NOMO-1 (cell line): ENCODE measurements at regions not wholly inside any gene's neighbourhood (a gene's known extent, or its start where the extent isn't known, plus 50 kb on each side); places are given as distances from the start of the nearest gene placed in this dataset.
A peak's percentile ranks its signal among the peaks of the same experiment; 100 is the strongest.
"Not testable (repeated sequence)": the region's sequence is repeated elsewhere in the genome, so short reads cannot be mapped to it uniquely, and the experiment has no call there.

Experiments
- DNase-seq, 2 experiments: peaks; one replicate each; lab custom pipeline; 2025; ENCODE audit not compliant: unreplicated experiment in 2 of 2; lab: John Stamatoyannopoulos, UW

- not testable (repeated sequence) for DNase-seq
Observed at GRCh38 chr1:224029286-224030025, 84.5 kb upstream of the FBXO28 start.

GRCh38 chr1:224028802-224029201 lies 85.1 kb upstream of the FBXO28 start:
- not testable (repeated sequence) for DNase-seq

GRCh38 chr1:224023122-224023521 lies 90.8 kb upstream of the FBXO28 start:
- not testable (repeated sequence) for DNase-seq

- DNase-seq: not testable (repeated sequence)
Observed at GRCh38 chr1:224022249-224022970, 91.5 kb upstream of the FBXO28 start.

- not testable (repeated sequence) for DNase-seq
Observed at GRCh38 chr1:224019866-224020265, 94.0 kb upstream of the FBXO28 start.

- DNase-seq: not testable (repeated sequence)
Observed at GRCh38 chr1:224015782-224016181, 98.1 kb upstream of the FBXO28 start.

GRCh38 chr1:224014330-224014649 lies 99.6 kb upstream of the FBXO28 start:
- no peak for DNase-seq

GRCh38 chr1:224013626-224014329 lies 100.1 kb upstream of the FBXO28 start:
- DNase-seq: not testable (repeated sequence)

GRCh38 chr1:224012807-224013434 lies 101.0 kb upstream of the FBXO28 start:
- DNase-seq: not testable (repeated sequence)

- DNase-seq: not testable (repeated sequence)
Observed at GRCh38 chr1:224012162-224012561, 101.7 kb upstream of the FBXO28 start.

- DNase-seq: not testable (repeated sequence)
Observed at GRCh38 chr1:224011751-224012150, 102.2 kb upstream of the FBXO28 start.

- not testable (repeated sequence) for DNase-seq
Observed at GRCh38 chr1:224011153-224011552, 102.8 kb upstream of the FBXO28 start.

- DNase-seq: not testable (repeated sequence)
Observed at GRCh38 chr1:224005973-224006372, 107.9 kb upstream of the FBXO28 start.

GRCh38 chr1:224004552-224005315 lies 109.2 kb upstream of the FBXO28 start:
- peak in 1 of 2 experiments; percentile 47 for DNase-seq

GRCh38 chr1:224003896-224004295 lies 110.0 kb upstream of the FBXO28 start:
- DNase-seq: not testable (repeated sequence)

GRCh38 chr1:224001757-224002156 lies 112.2 kb upstream of the FBXO28 start:
- not testable (repeated sequence) for DNase-seq

GRCh38 chr1:223999761-224000160 lies 114.2 kb upstream of the FBXO28 start:
- DNase-seq: not testable (repeated sequence)

GRCh38 chr1:223998676-223999455 lies 115.0 kb upstream of the FBXO28 start:
- DNase-seq: peak in 1 of 2 experiments; percentile 66

- not testable (repeated sequence) for DNase-seq
Observed at GRCh38 chr1:223996376-223996775, 117.5 kb upstream of the FBXO28 start.
